GM23248 (cell line): ENCODE measurements at regions not wholly inside any gene's neighbourhood (a gene's known extent, or its start where the extent isn't known, plus 50 kb on each side); places are given as distances from the start of the nearest gene placed in this dataset.

Experiments used
- DNase-seq: peaks from one replicate; pipeline ENCODE4 v3.0.0-alpha.2; 2015
- H2AFZ ChIP-seq: fragments of 200-600 bp; sonication (generic); 2 replicates; pipeline ENCODE4 v1.6.1; 2016; ENCODE audit warnings: antibody characterized with exemption
- H3F3A ChIP-seq: fragments of 200-600 bp; sonication (generic); 2 replicates; pipeline ENCODE4 v1.6.1; 2016; ENCODE audit warnings: mild to moderate bottlenecking, antibody characterized with exemption, mixed run types; ENCODE audit not compliant: insufficient read depth
- H3K27ac ChIP-seq: fragments of 200-600 bp; sonication (generic); 2 replicates; pipeline ENCODE4 v1.5.1; 2016; ENCODE audit warnings: mild to moderate bottlenecking
- H3K27me3 ChIP-seq: fragments of 200-600 bp; sonication (generic); replicated peaks from 2 replicates; pipeline ENCODE4 v1.6.1; 2016; ENCODE audit warnings: mild to moderate bottlenecking; ENCODE audit not compliant: insufficient read depth
- H3K36me3 ChIP-seq: fragments of 200-600 bp; sonication (generic); 2 replicates; pipeline ENCODE4 v1.6.1; 2016; ENCODE audit warnings: low read depth, mild to moderate bottlenecking
- H3K4me1 ChIP-seq: fragments of 200-600 bp; sonication (generic); 2 replicates; pipeline ENCODE4 v1.6.1; 2016; ENCODE audit warnings: mild to moderate bottlenecking; ENCODE audit not compliant: insufficient read depth
- H3K4me2 ChIP-seq: fragments of 200-600 bp; sonication (generic); one replicate; pipeline ENCODE4 v1.6.1; 2016; ENCODE audit warnings: mild to moderate bottlenecking; ENCODE audit not compliant: unreplicated experiment
- H3K4me3 ChIP-seq: fragments of 200-600 bp; sonication (generic); 2 replicates; pipeline ENCODE4 v1.5.1; 2016; ENCODE audit warnings: mild to moderate bottlenecking
- H3K79me2 ChIP-seq: fragments of 200-600 bp; sonication (generic); 2 replicates; pipeline ENCODE4 v1.6.1; 2016; ENCODE audit warnings: mild to moderate bottlenecking; ENCODE audit not compliant: insufficient read depth
- H3K9ac ChIP-seq: fragments of 200-600 bp; sonication (generic); 2 replicates; pipeline ENCODE4 v1.6.1; 2016; ENCODE audit warnings: mild to moderate bottlenecking
- H3K9me2 ChIP-seq: fragments of 200-600 bp; sonication (generic); 2 replicates; pipeline ENCODE4 v1.6.1; 2016; ENCODE audit warnings: mixed run types, mild to moderate bottlenecking, moderate library complexity; ENCODE audit not compliant: insufficient read depth
- H3K9me3 ChIP-seq: fragments of 200-600 bp; sonication (generic); one replicate; pipeline ENCODE4 v1.6.1; 2017; ENCODE audit warnings: low read depth
- H4K20me1 ChIP-seq: fragments of 200-600 bp; sonication (generic); 2 replicates; pipeline ENCODE4 v1.6.0; 2016; ENCODE audit not compliant: insufficient read depth
- EZH2 ChIP-seq: fragments of 200-600 bp; sonication (generic); IDR thresholded peaks from 2 replicates; pipeline ENCODE4 v1.6.1; 2018; ENCODE audit warnings: antibody characterized with exemption, mild to moderate bottlenecking; ENCODE audit not compliant: insufficient read depth, poor library complexity, severe bottlenecking
- EZH2phosphoT487 ChIP-seq: fragments of 200-600 bp; sonication (generic); IDR thresholded peaks from 2 replicates; pipeline ENCODE4 v1.6.1; 2018; ENCODE audit warnings: antibody characterized with exemption, moderate library complexity, mild to moderate bottlenecking, low read depth; ENCODE audit not compliant: insufficient read depth
- WGBS, 2 experiments: methylation state at CpG; one replicate each; pipeline ENCODE4 v1.1.6; 2015 to 2017; ENCODE audit warnings: low lambda C conversion rate in 2 of 2, low coverage in 1 of 2; ENCODE audit errors: missing lambda C conversion rate in 2 of 2; 5-methylcytosine and 5-hydroxymethylcytosine counted together
- in situ Hi-C: fragments of 300-500 bp; cut with MboI; formaldehyde crosslinking; loops from 2 replicates; pipeline ENCODE4 v1.15.0; 2020

DNA sequence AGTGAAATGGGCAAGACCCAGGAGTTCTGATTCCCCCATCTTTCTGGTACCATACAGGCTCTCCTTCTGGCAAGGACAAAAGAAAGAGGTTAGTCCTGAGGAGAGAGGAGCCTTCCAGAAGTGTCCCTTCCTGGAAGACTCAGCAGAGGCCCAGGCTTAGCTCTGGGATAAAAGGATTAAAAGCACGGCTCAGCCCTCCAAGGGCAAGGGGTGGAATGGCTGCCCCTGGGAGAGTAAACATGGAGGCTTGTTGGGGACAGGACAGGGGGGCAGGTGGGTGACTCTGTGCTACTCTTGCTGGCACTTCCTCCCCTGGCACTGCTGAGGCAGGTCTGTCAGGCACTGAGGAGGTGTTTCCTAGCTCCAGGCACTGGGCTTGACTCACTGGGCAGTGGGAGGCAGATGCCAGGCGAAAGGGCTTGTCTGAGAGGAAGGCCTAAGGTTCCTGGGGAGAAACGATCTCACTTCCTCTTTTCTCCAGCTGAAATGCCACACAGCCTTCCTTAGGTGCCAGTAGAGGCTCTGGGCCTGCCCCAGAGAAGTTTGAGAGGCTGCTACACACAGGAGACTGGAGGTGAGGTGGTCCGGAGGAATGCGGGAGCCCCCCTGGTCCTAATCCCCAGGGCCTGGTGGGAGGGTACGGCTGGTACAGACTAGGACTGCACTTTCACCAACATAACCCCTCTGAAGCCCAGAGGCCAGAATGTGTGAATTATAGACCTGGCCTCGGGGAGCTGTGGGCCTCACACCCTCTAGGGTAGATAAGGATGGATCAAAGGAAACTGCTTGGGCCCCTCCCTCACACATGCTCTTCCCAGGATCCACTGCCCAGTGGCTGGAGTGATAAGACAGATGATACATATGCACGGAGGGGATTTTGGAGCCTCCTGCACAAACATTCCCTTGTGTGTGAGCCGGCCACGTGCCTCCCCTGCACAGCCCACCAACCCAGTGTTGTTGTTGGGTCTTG lies 63.2 kb upstream of the PODXL start:
- Histone ChIP-seq H3K9me2 (no peaks in the 10 kb centered on the region), H3K27ac (no peak overlapping the region), H3K27me3 (no peaks in the 10 kb centered on the region), H3K9ac (no peak overlapping the region), H2AFZ (peak overlapping the region; percentile 56), H3F3A (peaks cover 7% of the 10 kb centered on the region; the same call in 1 of the 2 replicates), H3K4me2 (no peak overlapping the region), H4K20me1 (no peaks in the 10 kb centered on the region), H3K79me2 (no peaks in the 10 kb centered on the region), H3K9me3 (no peaks in the 10 kb centered on the region), H3K36me3 (no peaks in the 10 kb centered on the region), H3K4me3 (no peak overlapping the region), H3K4me1 (peaks cover 8% of the 10 kb centered on the region)
- TF ChIP-seq EZH2 (no peak), EZH2phosphoT487 (no peak)
- 78 to 80% methylated on average over 10 of the region's 10 CpGs for WGBS, 2 experiments
- DNase-seq, result peak; percentile 60
- in situ Hi-C loops, result no loop called here

DNA sequence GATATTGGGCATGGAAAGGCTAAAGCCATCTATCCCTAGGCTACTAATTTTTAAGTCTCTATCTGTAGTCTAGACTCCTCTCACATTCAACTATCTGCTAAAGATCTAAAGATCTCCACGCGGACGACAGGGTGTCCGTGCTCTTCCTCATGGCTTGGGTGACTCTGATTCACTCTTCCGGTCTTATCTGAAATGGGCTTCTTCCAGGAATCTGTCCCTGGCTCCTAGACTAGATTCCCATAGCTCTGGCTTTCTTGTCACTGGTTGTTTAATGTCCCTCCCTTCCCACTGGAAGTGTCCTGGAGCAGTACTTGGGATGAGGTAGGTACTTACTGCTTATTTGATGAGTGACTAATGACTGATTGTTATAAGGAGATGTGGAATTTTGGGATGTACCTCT lies 62.0 kb upstream of the PODXL start:
- in situ Hi-C loops, result no loop called here
- H3K36me3 ChIP-seq, result no peaks in the 10 kb centered on the region

DNA sequence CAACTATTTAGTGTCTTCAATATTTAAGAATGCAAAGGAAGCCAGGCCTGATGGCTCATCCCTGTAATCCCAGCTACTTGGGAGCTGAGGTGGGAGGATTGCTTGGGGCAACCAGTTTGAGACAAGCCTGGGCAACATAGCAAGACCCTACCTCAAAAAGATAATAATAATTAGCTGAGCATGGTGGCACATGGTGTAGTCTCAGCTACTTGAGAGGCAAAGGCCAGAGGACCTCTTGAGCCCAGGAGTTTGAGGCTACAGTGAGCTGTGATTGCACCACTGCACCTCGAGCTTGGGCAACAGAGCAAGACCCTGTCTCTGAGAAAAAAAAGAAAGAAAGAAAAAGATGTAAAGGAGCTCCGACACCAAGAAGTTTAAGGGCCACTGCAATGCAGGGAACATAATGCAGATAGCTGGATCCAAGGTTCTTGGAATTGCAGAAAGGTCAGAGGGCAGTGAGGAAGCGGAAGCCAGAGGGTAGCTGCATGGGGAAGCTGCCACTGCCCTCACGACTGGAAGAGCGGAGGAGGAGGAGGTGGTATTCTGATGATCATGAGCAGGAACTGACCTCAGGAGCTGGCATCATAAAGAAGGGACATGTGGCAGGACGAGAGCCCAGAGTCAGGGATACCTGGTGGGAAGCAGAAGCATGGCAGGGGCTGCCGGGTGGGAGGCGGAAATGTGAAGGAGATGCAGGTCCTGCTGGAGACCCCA lies 60.2 kb upstream of the PODXL start:
- peaks cover 8% of the 10 kb centered on the region for H3K4me1 ChIP-seq
- H3K4me3 ChIP-seq, result no peak overlapping the region
- no peaks in the 10 kb centered on the region for H3K36me3 ChIP-seq
- 91 to 92% methylated on average over 8 of the region's 8 CpGs for WGBS, 2 experiments
- H4K20me1 ChIP-seq, result no peaks in the 10 kb centered on the region
- H3K79me2 ChIP-seq, result no peaks in the 10 kb centered on the region
- in situ Hi-C loops, result no loop called here
- H3K9me2 ChIP-seq, result no peaks in the 10 kb centered on the region
- H3K9me3 ChIP-seq, result no peaks in the 10 kb centered on the region
- no peak overlapping the region for H3K9ac ChIP-seq
- H3K27me3 ChIP-seq, result no peaks in the 10 kb centered on the region
- TF ChIP-seq EZH2 (no peak), EZH2phosphoT487 (no peak)
- no peak overlapping the region for H3K4me2 ChIP-seq
- H3K27ac ChIP-seq, result no peak overlapping the region
- H2AFZ ChIP-seq, result no peak overlapping the region
- H3F3A ChIP-seq, result peaks cover 7% of the 10 kb centered on the region; the same call in 1 of the 2 replicates
- DNase-seq, result no peak

More for the DNA sequence above, 62.0 kb upstream of the PODXL start:
- Histone ChIP-seq H3K9ac (no peak overlapping the region), H3K9me3 (no peaks in the 10 kb centered on the region), H3F3A (peaks cover 7% of the 10 kb centered on the region; the same call in 1 of the 2 replicates), H3K4me3 (no peak overlapping the region), H2AFZ (no peak overlapping the region), H3K4me1 (peaks cover 8% of the 10 kb centered on the region), H3K9me2 (no peaks in the 10 kb centered on the region), H4K20me1 (no peaks in the 10 kb centered on the region), H3K27ac (no peak overlapping the region), H3K4me2 (no peak overlapping the region), H3K79me2 (no peaks in the 10 kb centered on the region), H3K27me3 (no peaks in the 10 kb centered on the region)
- 71 to 75% methylated on average over 5 of the region's 5 CpGs for WGBS, 2 experiments
- no peak for DNase-seq
- no peak for TF ChIP-seq EZH2phosphoT487
- TF ChIP-seq EZH2, result no peak

DNA sequence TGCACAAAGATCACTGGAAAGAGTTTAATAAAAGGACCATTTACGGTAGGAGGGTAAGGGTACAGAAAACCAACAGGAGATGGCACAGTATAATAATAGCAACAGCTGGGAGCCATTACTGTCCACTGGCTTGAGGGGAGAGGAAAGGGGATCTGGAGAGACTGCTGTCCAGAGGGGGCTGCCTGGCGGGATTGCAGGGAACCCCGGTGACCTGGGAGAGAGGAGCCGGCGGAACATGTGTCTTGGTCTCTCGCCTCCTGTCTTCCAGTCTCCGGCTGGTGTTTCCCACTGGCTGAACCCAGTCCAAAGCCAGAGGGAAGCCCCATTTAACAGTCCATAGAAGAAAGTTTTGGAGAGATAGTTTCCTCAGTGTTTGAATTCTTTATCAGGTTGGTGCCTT lies 57.5 kb upstream of the PODXL start:
- no peak overlapping the region for H3K27ac ChIP-seq
- no peak overlapping the region for H2AFZ ChIP-seq
- no peaks in the 10 kb centered on the region for H3F3A ChIP-seq
- no peaks in the 10 kb centered on the region for H4K20me1 ChIP-seq
- in situ Hi-C loops, result no loop called here
- H3K4me1 ChIP-seq, result peaks cover 4% of the 10 kb centered on the region; the same call in 1 of the 2 replicates
- no peaks in the 10 kb centered on the region for H3K9me2 ChIP-seq
- TF ChIP-seq EZH2phosphoT487, result no peak
- TF ChIP-seq EZH2, result no peak
- H3K9me3 ChIP-seq, result no peaks in the 10 kb centered on the region
- 73 to 80% methylated on average over 7 of the region's 7 CpGs for WGBS, 2 experiments
- no peak overlapping the region for H3K9ac ChIP-seq
- no peaks in the 10 kb centered on the region for H3K36me3 ChIP-seq
- no peaks in the 10 kb centered on the region for H3K79me2 ChIP-seq
- no peak for DNase-seq
- no peak overlapping the region for H3K4me2 ChIP-seq
- no peak overlapping the region for H3K4me3 ChIP-seq
- H3K27me3 ChIP-seq, result no peaks in the 10 kb centered on the region
